WI38 (cell line): ENCODE measurements at regions not wholly inside any gene's neighbourhood (a gene's known extent, or its start where the extent isn't known, plus 50 kb on each side); places are given as distances from the start of the nearest gene placed in this dataset.

ENCODE experiments used
- H3K4me3 ChIP-seq: 2 replicates; pipeline ENCODE4 v1.5.1; 2011; ENCODE audit warnings: low read depth, mild to moderate bottlenecking, control low read depth, low read length
- TF ChIP-seq, protein P1 (sequence below): IDR thresholded peaks from 2 replicates; pipeline ENCODE4 v1.5.1; 2012; ENCODE audit warnings: low read depth, mild to moderate bottlenecking, control low read depth, low read length

DNA sequence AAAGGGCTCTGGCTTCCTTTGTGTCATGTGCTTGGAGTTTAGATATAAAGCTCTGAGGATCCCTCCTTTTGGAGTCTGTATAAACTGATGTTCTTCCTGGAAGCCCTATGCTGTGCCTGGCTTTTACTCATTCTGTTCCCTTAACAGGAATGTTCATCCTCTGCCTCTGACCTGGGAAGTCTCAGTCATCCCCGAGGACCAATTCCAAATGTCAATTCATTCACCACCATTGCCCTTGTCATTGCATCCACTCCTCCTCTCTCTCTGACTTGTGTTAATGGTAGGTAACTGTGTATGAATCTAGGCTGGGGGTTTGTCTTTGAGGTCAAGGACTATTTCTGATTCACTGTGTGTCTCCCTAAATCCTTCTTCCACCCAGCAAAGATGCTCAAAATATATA lies 204.2 kb upstream of the CAMK1G start:
- TF ChIP-seq, protein P1, sequence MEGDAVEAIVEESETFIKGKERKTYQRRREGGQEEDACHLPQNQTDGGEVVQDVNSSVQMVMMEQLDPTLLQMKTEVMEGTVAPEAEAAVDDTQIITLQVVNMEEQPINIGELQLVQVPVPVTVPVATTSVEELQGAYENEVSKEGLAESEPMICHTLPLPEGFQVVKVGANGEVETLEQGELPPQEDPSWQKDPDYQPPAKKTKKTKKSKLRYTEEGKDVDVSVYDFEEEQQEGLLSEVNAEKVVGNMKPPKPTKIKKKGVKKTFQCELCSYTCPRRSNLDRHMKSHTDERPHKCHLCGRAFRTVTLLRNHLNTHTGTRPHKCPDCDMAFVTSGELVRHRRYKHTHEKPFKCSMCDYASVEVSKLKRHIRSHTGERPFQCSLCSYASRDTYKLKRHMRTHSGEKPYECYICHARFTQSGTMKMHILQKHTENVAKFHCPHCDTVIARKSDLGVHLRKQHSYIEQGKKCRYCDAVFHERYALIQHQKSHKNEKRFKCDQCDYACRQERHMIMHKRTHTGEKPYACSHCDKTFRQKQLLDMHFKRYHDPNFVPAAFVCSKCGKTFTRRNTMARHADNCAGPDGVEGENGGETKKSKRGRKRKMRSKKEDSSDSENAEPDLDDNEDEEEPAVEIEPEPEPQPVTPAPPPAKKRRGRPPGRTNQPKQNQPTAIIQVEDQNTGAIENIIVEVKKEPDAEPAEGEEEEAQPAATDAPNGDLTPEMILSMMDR: no peak
- H3K4me3 ChIP-seq: no peak overlapping the region

DNA sequence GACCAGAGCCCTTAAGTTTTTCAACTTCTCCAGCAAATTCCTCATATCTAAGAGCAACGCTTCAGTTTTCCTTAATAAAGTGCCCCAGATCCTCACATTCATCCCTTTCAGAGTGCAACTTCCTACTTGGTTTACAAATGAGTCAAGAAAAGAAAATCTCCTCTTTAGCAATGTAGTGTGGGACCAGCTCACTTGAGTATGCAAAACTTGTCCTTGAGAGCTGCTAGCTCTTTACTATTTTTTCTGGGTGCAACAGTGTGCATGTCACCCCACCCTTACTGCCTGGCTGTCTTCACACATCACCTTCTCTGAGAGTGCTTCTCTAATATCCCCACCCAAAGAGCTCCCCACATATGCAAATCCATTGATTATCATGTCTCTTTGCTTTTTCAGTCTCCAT lies 203.1 kb upstream of the CAMK1G start:
- TF ChIP-seq, protein P1: no peak
- H3K4me3 ChIP-seq: no peak overlapping the region

DNA sequence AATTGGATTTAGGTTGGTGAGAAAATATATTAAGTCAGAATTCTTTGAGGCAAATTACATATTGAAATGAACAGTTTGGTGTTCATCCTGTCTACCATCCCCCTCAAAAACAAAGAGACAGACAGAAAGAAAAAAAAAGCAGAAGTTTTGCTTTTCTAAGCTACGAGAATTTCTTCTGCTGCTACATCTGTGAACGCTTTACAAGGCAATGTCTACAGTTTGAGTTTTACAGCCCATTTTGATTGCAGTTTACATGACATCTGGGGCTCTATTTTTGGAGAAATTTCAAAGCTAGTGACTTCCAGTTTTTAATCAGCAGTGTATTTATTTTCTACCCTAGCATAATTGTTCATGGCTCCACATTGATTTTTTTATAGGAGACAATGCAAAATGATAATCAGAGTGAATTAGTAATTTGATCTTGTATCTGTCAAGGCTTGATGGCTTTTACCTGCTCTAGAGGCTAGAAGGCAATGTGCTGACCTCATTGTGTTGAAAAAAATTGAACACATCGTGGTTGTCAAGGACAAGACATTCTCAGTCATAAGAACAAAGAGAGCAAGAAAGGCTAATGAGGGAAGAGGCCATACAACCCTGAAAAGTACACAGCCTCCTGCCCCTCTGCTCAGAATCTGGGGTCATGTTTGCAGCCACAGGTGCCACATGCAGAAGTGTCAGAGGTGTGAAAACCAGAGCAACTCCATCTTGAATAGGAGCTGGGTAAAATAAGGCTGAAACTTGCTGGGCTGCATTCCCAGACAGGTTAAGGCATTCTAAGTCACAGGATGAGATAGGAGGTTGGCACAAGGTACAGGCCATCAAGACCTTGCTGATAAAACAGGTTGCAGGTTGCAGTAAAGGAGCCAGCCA lies 201.0 kb upstream of the CAMK1G start:
- TF ChIP-seq, protein P1: no peak
- H3K4me3 ChIP-seq: no peak overlapping the region

DNA sequence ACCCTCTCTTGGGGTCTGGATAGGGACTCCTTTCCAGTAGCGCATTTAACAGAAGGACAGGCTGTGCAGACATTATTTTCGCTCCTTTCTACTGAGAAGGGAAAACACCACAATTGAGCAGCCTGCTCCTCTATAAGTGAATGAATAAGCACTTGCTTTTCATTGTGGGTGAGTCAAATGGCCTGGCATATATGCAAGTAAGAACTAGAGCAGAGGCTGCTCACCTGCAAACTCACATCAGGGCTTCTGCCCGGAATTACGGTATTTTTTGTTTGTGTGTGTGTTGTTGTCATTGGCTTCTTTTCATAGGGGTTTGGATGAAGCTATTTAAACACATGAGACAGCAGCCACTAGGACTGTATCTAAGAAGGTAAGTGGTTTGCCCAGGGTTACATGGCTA lies 200.1 kb upstream of the CAMK1G start:
- TF ChIP-seq, protein P1: no peak
- no peak overlapping the region for H3K4me3 ChIP-seq

DNA sequence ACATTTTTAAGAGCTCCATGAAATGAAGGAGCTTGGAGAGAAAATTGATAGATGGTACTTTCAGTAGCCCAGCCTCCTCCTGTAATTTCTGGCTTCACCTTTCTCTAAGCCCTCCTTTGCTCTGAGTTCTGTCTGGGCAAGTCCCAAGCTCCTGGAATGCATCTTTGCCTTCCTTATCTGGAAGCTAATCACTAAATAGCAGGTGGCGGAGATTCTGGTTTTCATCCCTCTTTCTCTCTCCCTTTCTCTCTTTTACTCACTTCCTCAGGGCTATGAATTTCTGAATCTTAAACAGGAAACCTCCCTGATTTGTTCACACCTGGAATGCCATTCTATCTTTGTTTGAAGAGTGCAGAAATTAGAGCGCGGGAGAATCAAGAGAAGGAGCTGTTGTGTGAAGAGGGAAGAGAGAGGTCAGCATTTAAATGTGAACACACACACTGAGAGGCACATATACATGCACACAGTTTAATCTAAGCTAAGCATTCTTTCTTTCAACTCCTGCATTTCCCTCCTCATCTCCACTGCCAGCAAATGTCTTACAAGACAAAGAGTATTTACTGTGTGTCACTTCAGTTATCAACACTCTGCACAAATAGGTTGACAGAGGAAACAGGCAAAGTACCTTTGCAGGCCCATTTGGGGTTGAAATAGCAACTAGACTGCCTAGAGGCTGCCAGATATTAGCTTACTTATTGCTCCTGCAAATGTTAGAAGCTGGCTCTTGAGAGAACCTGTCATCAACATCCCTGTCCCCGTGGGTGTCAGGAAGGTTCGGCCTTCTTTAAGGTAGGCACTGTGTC lies 199.4 kb upstream of the CAMK1G start:
- TF ChIP-seq, protein P1: no peak
- H3K4me3 ChIP-seq: no peak overlapping the region

DNA sequence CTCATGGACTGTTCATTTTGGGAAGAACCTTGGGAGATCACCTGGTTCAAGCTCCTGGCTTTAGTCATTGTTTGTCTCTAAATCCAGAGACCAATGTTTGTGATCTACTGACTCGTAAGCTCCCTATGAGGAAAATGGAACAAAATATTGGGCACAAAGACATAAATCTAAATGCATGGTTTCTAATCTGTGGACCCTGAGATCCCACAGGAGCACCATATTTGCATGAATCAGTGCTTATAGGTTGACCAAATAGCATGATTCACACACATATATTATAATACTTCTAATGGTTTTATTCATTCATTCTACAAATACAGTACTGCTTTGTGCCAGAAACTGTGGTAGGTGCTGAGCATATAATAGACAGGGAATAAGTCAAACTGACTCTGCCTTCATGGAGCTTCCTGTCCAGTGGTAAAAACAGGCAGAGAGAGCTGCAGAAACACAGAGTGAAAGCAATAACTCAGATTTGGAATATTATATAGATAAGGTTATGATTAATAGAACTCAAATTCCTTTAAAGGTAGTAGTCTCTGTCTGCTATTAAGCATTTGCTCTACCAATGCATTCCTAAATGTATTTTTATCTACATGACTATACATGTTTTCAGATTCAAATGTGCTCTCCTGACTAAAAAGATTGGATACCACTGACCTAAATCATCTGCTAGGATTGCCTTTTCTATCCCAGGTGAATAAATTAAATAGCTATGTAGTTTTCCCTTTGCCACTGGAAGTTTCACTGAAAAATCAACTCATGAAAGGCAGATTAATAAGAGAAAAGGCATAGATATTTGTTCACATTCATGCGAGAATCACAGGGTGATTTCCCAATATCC lies 198.6 kb upstream of the CAMK1G start:
- TF ChIP-seq, protein P1: no peak
- H3K4me3 ChIP-seq: no peak overlapping the region
